K562 (cell line): ENCODE measurements at regions not wholly inside any gene's neighbourhood (a gene's known extent, or its start where the extent isn't known, plus 50 kb on each side); places are given as distances from the start of the nearest gene placed in this dataset.

ENCODE experiments used
- ATAC-seq: fragments of 200-7000 bp; cut with Tn5 transposase; 3 replicates; pipeline ENCODE4 v1.9.1; 2020; ENCODE audit warnings: moderate library complexity
- BruUV-seq: library from RNA; stranded (reverse); fragments of 400-500 nt; replicated peaks from 2 replicates; lab custom pipeline; 2021; lab: Mats Ljungman, UMichigan
- CTCF ChIA-PET: fragments of 300-600 bp; formaldehyde crosslinking; extraction: SDS; loops from one replicate; lab custom pipeline; 2021; ENCODE audit warnings: low intra/inter-chr PET ratio; lab: Yijun Ruan, JAX
- POLR2A ChIA-PET: fragments of 300-600, 350-650 bp; sonication (Branson Sonifier 250); formaldehyde crosslinking; extraction: SDS; loops from one replicate; lab custom pipeline; 2021; ENCODE audit warnings: antibody characterized with exemption, inconsistent platforms; lab: Yijun Ruan, JAX
- DNase-seq, 4 experiments: peaks; one replicate each; pipeline versions ENCODE4 v3.0.0 to v3.0.0-alpha.2; 2011 to 2018; ENCODE audit warnings: low spot score in 3 of 4, mixed read lengths in 3 of 4; ENCODE audit errors: extremely low read depth in 1 of 4
- FAIRE-seq: peaks from 2 replicates; lab custom pipeline; 2011; peaks lifted over from hg19 to GRCh38; lab: Jason Lieb, UNC
- H2AFZ ChIP-seq: 2 replicates; pipeline ENCODE4 v1.6.0; 2011; ENCODE audit warnings: low read depth, low read length, control low read depth, inconsistent platforms
- H3K27ac ChIP-seq: fragments of 200-600 bp; 3 replicates; pipeline ENCODE4 v1.8.0; 2011; ENCODE audit warnings: low read depth, mild to moderate bottlenecking, control low read depth, inconsistent platforms, low read length, moderate library complexity, mixed read lengths; ENCODE audit errors: extremely low read depth
- H3K27me3 ChIP-seq, 2 experiments: fragments of 300-600 bp in 1 of 2; 2 replicates in 1 of 2; 3 replicates in 1 of 2; pipeline versions ENCODE4 v1.6.0 to v1.8.0; 2011; ENCODE audit warnings: inconsistent platforms in 2 of 2, low read length in 2 of 2, mild to moderate bottlenecking in 1 of 2, mixed read lengths in 1 of 2, moderate library complexity in 1 of 2; ENCODE audit not compliant: control insufficient read depth in 2 of 2, insufficient read depth in 2 of 2
- H3K36me3 ChIP-seq: fragments of 300-600 bp; 3 replicates; pipeline ENCODE4 v1.8.0; 2011; ENCODE audit warnings: mild to moderate bottlenecking, low read length, inconsistent platforms; ENCODE audit not compliant: control insufficient read depth, insufficient read depth
- H3K4me1 ChIP-seq, 2 experiments: fragments of 200-600 bp in 1 of 2; replicated peaks in 1 of 2; 2 replicates in 1 of 2; 3 replicates in 1 of 2; pipeline versions ENCODE4 v1.5.1 to v1.8.0; 2011; ENCODE audit warnings: inconsistent platforms in 2 of 2, low read length in 2 of 2, mild to moderate bottlenecking in 1 of 2, mixed read lengths in 1 of 2, moderate library complexity in 1 of 2; ENCODE audit not compliant: control insufficient read depth in 2 of 2, insufficient read depth in 2 of 2
- H3K4me2 ChIP-seq: 2 replicates; pipeline ENCODE4 v1.6.1; 2011; ENCODE audit warnings: low read length, control low read depth, inconsistent platforms, mixed read lengths; ENCODE audit not compliant: insufficient read depth
- H3K4me3 ChIP-seq: fragments of 200-600 bp; sonication (generic), shearing (Covaris generic); 2 replicates; pipeline ENCODE4 v1.5.1; 2016; ENCODE audit warnings: control low read depth, inconsistent platforms
- H3K79me2 ChIP-seq: fragments of 200-600 bp; 3 replicates; pipeline ENCODE4 v1.8.0; 2011; ENCODE audit warnings: low read length, inconsistent platforms; ENCODE audit not compliant: control insufficient read depth, insufficient read depth
- H3K9ac ChIP-seq, 2 experiments: 2 replicates each; pipeline versions ENCODE4 v1.6.0 to v1.6.1; 2011; ENCODE audit warnings: low read depth in 2 of 2, low read length in 2 of 2, control low read depth in 1 of 2, inconsistent platforms in 1 of 2, mild to moderate bottlenecking in 1 of 2, mixed read lengths in 1 of 2; ENCODE audit not compliant: insufficient read depth in 1 of 2
- H3K9me1 ChIP-seq: one replicate; pipeline ENCODE4 v1.6.0; 2011; ENCODE audit warnings: inconsistent platforms, mild to moderate bottlenecking, low read length, moderate library complexity; ENCODE audit not compliant: control insufficient read depth, insufficient read depth
- H3K9me3 ChIP-seq: replicated peaks from 2 replicates; pipeline ENCODE4 v1.5.1; 2011; ENCODE audit warnings: low read depth, low read length, inconsistent platforms; ENCODE audit not compliant: control insufficient read depth, insufficient read depth
- H4K20me1 ChIP-seq: replicated peaks from 2 replicates; pipeline ENCODE4 v1.6.1; 2011; ENCODE audit warnings: low read length, inconsistent platforms, mixed read lengths; ENCODE audit not compliant: control insufficient read depth, insufficient read depth
- ARID2 ChIP-seq: fragments of 450-650 bp; IDR thresholded peaks from 2 replicates; pipeline ENCODE4 v1.6.1; 2017; ENCODE audit warnings: antibody characterized with exemption, mild to moderate bottlenecking
- CC2D1A ChIP-seq: fragments of 450-650 bp; IDR thresholded peaks from 2 replicates; pipeline ENCODE4 v1.6.1; 2017; ENCODE audit warnings: mild to moderate bottlenecking
- E2F3 ChIP-seq: fragments of 250-450 bp; sonication (Bioruptor Pico); IDR thresholded peaks from 2 replicates; pipeline ENCODE4 v1.4.0; 2020; ENCODE audit warnings: mild to moderate bottlenecking
- MTA3 ChIP-seq: fragments of 450-650 bp; formaldehyde crosslinking; IDR thresholded peaks from 2 replicates; pipeline ENCODE4 v1.6.1; 2017; ENCODE audit warnings: mild to moderate bottlenecking, borderline replicate concordance
- MTF1 ChIP-seq: fragments of 250-450 bp; sonication (Bioruptor Pico); IDR thresholded peaks from 2 replicates; pipeline ENCODE4 v1.9.0; 2021; ENCODE audit warnings: moderate library complexity, mild to moderate bottlenecking, inconsistent platforms, borderline replicate concordance
- NCOR1 ChIP-seq: fragments of 450-650 bp; IDR thresholded peaks from 2 replicates; pipeline ENCODE4 v1.6.1; 2016; ENCODE audit warnings: mild to moderate bottlenecking, moderate library complexity
- NONO ChIP-seq, 2 experiments: fragments of 200-400 bp in 1 of 2; fragments of 450-650 bp in 1 of 2; formaldehyde crosslinking in 1 of 2; IDR thresholded peaks; 2 replicates each; pipeline ENCODE4 v1.6.1; 2017; ENCODE audit warnings: low read depth in 2 of 2, mild to moderate bottlenecking in 2 of 2, moderate library complexity in 2 of 2, low read length in 1 of 2
- PRMT5 ChIP-seq: sonication (generic); formaldehyde crosslinking; IDR thresholded peaks from 2 replicates; pipeline ENCODE4 v1.5.0; 2020; ENCODE audit warnings: missing genetic modification reagents
- SAFB2 ChIP-seq: fragments of 200-400 bp; formaldehyde crosslinking; IDR thresholded peaks from 2 replicates; pipeline ENCODE4 v1.6.1; 2018; ENCODE audit warnings: borderline replicate concordance, low read length, low read depth, moderate library complexity; ENCODE audit not compliant: severe bottlenecking
- THRAP3 ChIP-seq: fragments of 450-650 bp; IDR thresholded peaks from 2 replicates; pipeline ENCODE4 v1.6.1; 2016; ENCODE audit warnings: mild to moderate bottlenecking, inconsistent platforms, borderline replicate concordance
- ZBTB26 ChIP-seq: fragments of 450-650 bp; formaldehyde crosslinking; IDR thresholded peaks from 2 replicates; pipeline ENCODE4 v1.4.0; 2022; ENCODE audit warnings: missing genetic modification characterization
- ZFP1 ChIP-seq: fragments of 450-650 bp; formaldehyde crosslinking; IDR thresholded peaks from 2 replicates; pipeline ENCODE4 v1.4.0; 2020; ENCODE audit warnings: mild to moderate bottlenecking, mixed read lengths
- ZNF134 ChIP-seq: fragments of 250-450 bp; sonication (Bioruptor Pico); conservative IDR thresholded peaks from 2 replicates; pipeline ENCODE4 v1.4.0; 2020
- ZNF239 ChIP-seq: fragments of 250-450 bp; sonication (Bioruptor Pico); IDR thresholded peaks from 2 replicates; pipeline ENCODE4 v1.4.0; 2020; ENCODE audit warnings: mild to moderate bottlenecking
- ZNF324 ChIP-seq: fragments of 250-450 bp; sonication (Bioruptor Pico); IDR thresholded peaks from 2 replicates; pipeline ENCODE4 v1.4.0; 2020; ENCODE audit warnings: mild to moderate bottlenecking
- in situ Hi-C: fragments of 300-500 bp; cut with MboI; formaldehyde crosslinking; loops from 4 replicates; pipeline ENCODE4 v1.15.0; 2018; ENCODE audit warnings: inconsistent platforms, mixed read lengths
- intact Hi-C: fragments of 100-400 bp; cut with micrococcal nuclease; formaldehyde crosslinking; loops from 2 replicates; pipeline ENCODE4 v1.14.2; 2022
- TF ChIP-seq, protein P1 (sequence below): fragments of 250-450 bp; sonication (Bioruptor Pico); IDR thresholded peaks from 2 replicates; pipeline ENCODE4 v1.8.0; 2022; ENCODE audit warnings: inconsistent platforms
- TF ChIP-seq, protein P2 (sequence below): fragments of 250-450 bp; sonication (Bioruptor Pico); IDR thresholded peaks from 2 replicates; pipeline ENCODE4 v1.4.0; 2020; ENCODE audit warnings: mild to moderate bottlenecking, moderate library complexity, borderline replicate concordance
- TF ChIP-seq, protein P3 (sequence below): sonication (generic); formaldehyde crosslinking; IDR thresholded peaks from 2 replicates; pipeline ENCODE4 v1.8.0; 2022; ENCODE audit warnings: mild to moderate bottlenecking, low read depth, missing genetic modification reagents

- no peak overlapping the region for H3K9ac ChIP-seq
- no peaks in the 10 kb centered on the region for H3K9me3 ChIP-seq
- in situ Hi-C loops (no loop called here), intact Hi-C loops (no loop called here)
- ChIA-PET CTCF (no interaction called here), POLR2A (interaction anchor here (0.6 kb wide), 1 partner anchor 182 kb away, joined by 3 read pairs; no protein-coding TSS in a partner anchor)
- FAIRE-seq = no peak
- no peaks in the 10 kb centered on the region for H3K27me3 ChIP-seq
- BruUV-seq = no TSS peak
- H3K4me3 ChIP-seq = no peak overlapping the region
- TF ChIP-seq ARID2 (no peak), E2F3 (CRISPR knock-in tag) (no peak), ZNF324 (no peak), ZFP1 (CRISPR knock-in tag) (no peak), MTA3 (no peak), THRAP3 (no peak), NONO (IDR thresholded peaks at IDR 0.05; ENCODE audit: low read depth in 2 of 2, low read length in 1 of 2) (no peak), MTF1 (CRISPR knock-in tag) (no peak), PRMT5 (no peak), SAFB2 (no peak), NCOR1 (no peak), ZBTB26 (CRISPR knock-in tag) (no peak), ZNF239 (CRISPR knock-in tag) (no peak), CC2D1A (no peak), ZNF134 (CRISPR knock-in tag) (no peak)
- TF ChIP-seq, protein P1, sequence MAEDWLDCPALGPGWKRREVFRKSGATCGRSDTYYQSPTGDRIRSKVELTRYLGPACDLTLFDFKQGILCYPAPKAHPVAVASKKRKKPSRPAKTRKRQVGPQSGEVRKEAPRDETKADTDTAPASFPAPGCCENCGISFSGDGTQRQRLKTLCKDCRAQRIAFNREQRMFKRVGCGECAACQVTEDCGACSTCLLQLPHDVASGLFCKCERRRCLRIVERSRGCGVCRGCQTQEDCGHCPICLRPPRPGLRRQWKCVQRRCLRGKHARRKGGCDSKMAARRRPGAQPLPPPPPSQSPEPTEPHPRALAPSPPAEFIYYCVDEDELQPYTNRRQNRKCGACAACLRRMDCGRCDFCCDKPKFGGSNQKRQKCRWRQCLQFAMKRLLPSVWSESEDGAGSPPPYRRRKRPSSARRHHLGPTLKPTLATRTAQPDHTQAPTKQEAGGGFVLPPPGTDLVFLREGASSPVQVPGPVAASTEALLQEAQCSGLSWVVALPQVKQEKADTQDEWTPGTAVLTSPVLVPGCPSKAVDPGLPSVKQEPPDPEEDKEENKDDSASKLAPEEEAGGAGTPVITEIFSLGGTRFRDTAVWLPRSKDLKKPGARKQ = no peak
- TF ChIP-seq, protein P2, sequence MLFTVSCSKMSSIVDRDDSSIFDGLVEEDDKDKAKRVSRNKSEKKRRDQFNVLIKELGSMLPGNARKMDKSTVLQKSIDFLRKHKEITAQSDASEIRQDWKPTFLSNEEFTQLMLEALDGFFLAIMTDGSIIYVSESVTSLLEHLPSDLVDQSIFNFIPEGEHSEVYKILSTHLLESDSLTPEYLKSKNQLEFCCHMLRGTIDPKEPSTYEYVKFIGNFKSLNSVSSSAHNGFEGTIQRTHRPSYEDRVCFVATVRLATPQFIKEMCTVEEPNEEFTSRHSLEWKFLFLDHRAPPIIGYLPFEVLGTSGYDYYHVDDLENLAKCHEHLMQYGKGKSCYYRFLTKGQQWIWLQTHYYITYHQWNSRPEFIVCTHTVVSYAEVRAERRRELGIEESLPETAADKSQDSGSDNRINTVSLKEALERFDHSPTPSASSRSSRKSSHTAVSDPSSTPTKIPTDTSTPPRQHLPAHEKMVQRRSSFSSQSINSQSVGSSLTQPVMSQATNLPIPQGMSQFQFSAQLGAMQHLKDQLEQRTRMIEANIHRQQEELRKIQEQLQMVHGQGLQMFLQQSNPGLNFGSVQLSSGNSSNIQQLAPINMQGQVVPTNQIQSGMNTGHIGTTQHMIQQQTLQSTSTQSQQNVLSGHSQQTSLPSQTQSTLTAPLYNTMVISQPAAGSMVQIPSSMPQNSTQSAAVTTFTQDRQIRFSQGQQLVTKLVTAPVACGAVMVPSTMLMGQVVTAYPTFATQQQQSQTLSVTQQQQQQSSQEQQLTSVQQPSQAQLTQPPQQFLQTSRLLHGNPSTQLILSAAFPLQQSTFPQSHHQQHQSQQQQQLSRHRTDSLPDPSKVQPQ = no peak
- TF ChIP-seq, protein P3, sequence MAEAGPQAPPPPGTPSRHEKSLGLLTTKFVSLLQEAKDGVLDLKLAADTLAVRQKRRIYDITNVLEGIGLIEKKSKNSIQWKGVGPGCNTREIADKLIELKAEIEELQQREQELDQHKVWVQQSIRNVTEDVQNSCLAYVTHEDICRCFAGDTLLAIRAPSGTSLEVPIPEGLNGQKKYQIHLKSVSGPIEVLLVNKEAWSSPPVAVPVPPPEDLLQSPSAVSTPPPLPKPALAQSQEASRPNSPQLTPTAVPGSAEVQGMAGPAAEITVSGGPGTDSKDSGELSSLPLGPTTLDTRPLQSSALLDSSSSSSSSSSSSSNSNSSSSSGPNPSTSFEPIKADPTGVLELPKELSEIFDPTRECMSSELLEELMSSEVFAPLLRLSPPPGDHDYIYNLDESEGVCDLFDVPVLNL = no peak
- no peaks in the 10 kb centered on the region for H3K9me1 ChIP-seq
- no peak for DNase-seq
- H2AFZ ChIP-seq = no peak overlapping the region
- H3K79me2 ChIP-seq = no peaks in the 10 kb centered on the region
- no peak for ATAC-seq
- H3K4me2 ChIP-seq = no peak overlapping the region
- H3K27ac ChIP-seq = no peak overlapping the region
- no peaks in the 10 kb centered on the region for H3K36me3 ChIP-seq
- no peaks in the 10 kb centered on the region for H4K20me1 ChIP-seq
- H3K4me1 ChIP-seq = no peaks in the 10 kb centered on the region
These were observed 138.1 kb downstream of the DIRAS2 start for GRCh38 chr9:90504486-90504885.
